Mesenchymal stem cell (in vitro differentiated cells and primary cell): ENCODE measurements at regions not wholly inside any gene's neighbourhood (a gene's known extent, or its start where the extent isn't known, plus 50 kb on each side); places are given as distances from the start of the nearest gene placed in this dataset.

Experiments
- DNase-seq: peaks from one replicate; pipeline ENCODE4 v3.0.0-alpha.2; 2013
- H2AFZ ChIP-seq: one replicate; pipeline ENCODE4 v1.6.1; 2013; ENCODE audit warnings: low read depth, mild to moderate bottlenecking, control low read depth, inconsistent platforms, low read length, moderate library complexity
- H2AK5ac ChIP-seq: 2 replicates; pipeline ENCODE4 v1.6.1; 2013; ENCODE audit warnings: low read length, moderate library complexity, mild to moderate bottlenecking, inconsistent platforms; ENCODE audit not compliant: severe bottlenecking
- H2BK120ac ChIP-seq: one replicate; pipeline ENCODE4 v1.6.1; 2013; ENCODE audit warnings: low read depth, mild to moderate bottlenecking, inconsistent platforms, low read length, moderate library complexity
- H2BK12ac ChIP-seq, 2 experiments: one replicate each; pipeline ENCODE4 v1.6.1; 2013; ENCODE audit warnings: inconsistent platforms in 2 of 2, low read length in 2 of 2, mild to moderate bottlenecking in 2 of 2, moderate library complexity in 2 of 2, control low read depth in 1 of 2
- H2BK15ac ChIP-seq: one replicate; pipeline ENCODE4 v1.6.1; 2013; ENCODE audit warnings: mild to moderate bottlenecking, low read depth, inconsistent platforms; ENCODE audit not compliant: poor library complexity, severe bottlenecking
- H2BK5ac ChIP-seq: 2 replicates; pipeline ENCODE4 v1.6.1; 2013; ENCODE audit warnings: low read depth, mild to moderate bottlenecking, low read length, control low read depth, inconsistent platforms; ENCODE audit not compliant: poor library complexity, severe bottlenecking
- H3K14ac ChIP-seq, 2 experiments: one replicate each; pipeline ENCODE4 v1.6.1; 2013; ENCODE audit warnings: inconsistent platforms in 2 of 2, low read length in 2 of 2, control low read depth in 1 of 2, mild to moderate bottlenecking in 1 of 2, moderate library complexity in 1 of 2
- H3K18ac ChIP-seq, 2 experiments: one replicate each; pipeline ENCODE4 v1.6.1; 2013; ENCODE audit warnings: inconsistent platforms in 2 of 2, low read length in 2 of 2, control low read depth in 1 of 2, low read depth in 1 of 2, mild to moderate bottlenecking in 1 of 2
- H3K23ac ChIP-seq, 2 experiments: one replicate each; pipeline ENCODE4 v1.6.1; 2013; ENCODE audit warnings: inconsistent platforms in 2 of 2, low read length in 2 of 2, mild to moderate bottlenecking in 2 of 2, moderate library complexity in 2 of 2, control low read depth in 1 of 2
- H3K27ac ChIP-seq: 2 replicates; pipeline ENCODE4 v1.5.1; 2013; ENCODE audit warnings: mild to moderate bottlenecking, moderate library complexity, low read length, control low read depth, inconsistent platforms; ENCODE audit not compliant: poor library complexity, severe bottlenecking
- H3K27me3 ChIP-seq, 2 experiments: 2 replicates each; pipeline versions ENCODE4 v1.6.1 to v1.7.0; 2013; ENCODE audit warnings: low read length in 2 of 2, mild to moderate bottlenecking in 2 of 2, moderate library complexity in 2 of 2, control low read depth in 1 of 2, inconsistent platforms in 1 of 2; ENCODE audit not compliant: control insufficient read depth in 1 of 2, insufficient read depth in 1 of 2
- H3K36me3 ChIP-seq, 2 experiments: 2 replicates each; pipeline versions ENCODE4 v1.6.1 to v1.7.0; 2013; ENCODE audit warnings: low read length in 2 of 2, control low read depth in 1 of 2, inconsistent platforms in 1 of 2, low read depth in 1 of 2, mild to moderate bottlenecking in 1 of 2; ENCODE audit not compliant: insufficient read depth in 2 of 2, control insufficient read depth in 1 of 2
- H3K4ac ChIP-seq, 2 experiments: one replicate each; pipeline ENCODE4 v1.6.1; 2013; ENCODE audit warnings: inconsistent platforms in 2 of 2, low read length in 2 of 2, mild to moderate bottlenecking in 2 of 2, moderate library complexity in 2 of 2, control low read depth in 1 of 2, low read depth in 1 of 2
- H3K4me1 ChIP-seq: 2 replicates; pipeline ENCODE4 v1.6.1; 2013; ENCODE audit warnings: low read depth, low read length, control low read depth; ENCODE audit not compliant: control insufficient read depth, insufficient read depth
- H3K4me2 ChIP-seq: 2 replicates; pipeline ENCODE4 v1.6.1; 2013; ENCODE audit warnings: low read length, mild to moderate bottlenecking, inconsistent platforms; ENCODE audit not compliant: poor library complexity, severe bottlenecking
- H3K4me3 ChIP-seq, 2 experiments: 2 replicates each; pipeline versions ENCODE4 v1.5.1 to v1.7.0; 2013; ENCODE audit warnings: low read length in 2 of 2, mild to moderate bottlenecking in 2 of 2, control low read depth in 1 of 2, low read depth in 1 of 2; ENCODE audit not compliant: insufficient read depth in 1 of 2
- H3K79me1 ChIP-seq: replicated peaks from 2 replicates; pipeline ENCODE4 v1.6.1; 2013; ENCODE audit warnings: mild to moderate bottlenecking, control low read depth, low read length, inconsistent platforms; ENCODE audit not compliant: poor library complexity, severe bottlenecking
- H3K9ac ChIP-seq: 2 replicates; pipeline ENCODE4 v1.7.0; 2013; ENCODE audit warnings: mild to moderate bottlenecking, low read length, moderate library complexity
- H3K9me3 ChIP-seq: 2 replicates; pipeline ENCODE4 v1.7.0; 2013; ENCODE audit warnings: mild to moderate bottlenecking, low read length; ENCODE audit not compliant: control insufficient read depth
- H4K8ac ChIP-seq: one replicate; pipeline ENCODE4 v1.6.1; 2013; ENCODE audit warnings: inconsistent platforms, mild to moderate bottlenecking, low read length, moderate library complexity
- H4K91ac ChIP-seq: one replicate; pipeline ENCODE4 v1.6.1; 2013; ENCODE audit warnings: mild to moderate bottlenecking, low read length, inconsistent platforms
- WGBS: methylation state at CpG from one replicate; pipeline ENCODE4 v1.1.7; 2013; ENCODE audit warnings: mixed read lengths; 5-methylcytosine and 5-hydroxymethylcytosine counted together

DNA sequence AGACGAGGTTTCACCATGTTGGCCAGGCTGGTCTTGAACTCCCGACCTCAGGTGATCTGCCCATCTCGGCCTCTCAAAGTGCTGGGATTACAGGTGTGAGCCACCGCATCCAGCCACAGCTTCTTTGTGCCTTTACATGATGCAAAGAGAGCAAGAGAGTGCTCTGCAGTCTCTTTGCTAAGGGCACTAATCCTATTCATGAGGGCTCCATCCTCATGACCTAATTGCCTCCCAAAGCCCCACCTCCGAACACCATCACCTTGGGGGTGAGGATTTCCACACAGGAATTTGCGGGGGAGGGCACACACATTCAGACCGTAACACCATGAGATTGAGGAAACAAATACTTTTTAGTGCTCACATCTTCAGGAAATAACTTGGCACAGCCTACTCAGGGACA lies 91.8 kb downstream of the PDCL3 start:
- H2BK15ac ChIP-seq = no peak overlapping the region
- no peak overlapping the region for H2BK120ac ChIP-seq
- peaks cover 9 to 35% of the 10 kb centered on the region in 2 experiments for H3K27me3 ChIP-seq
- H3K27ac ChIP-seq = no peak overlapping the region
- peaks cover 7% of the 10 kb centered on the region for H3K9me3 ChIP-seq
- no peak overlapping the region for H3K4me2 ChIP-seq
- H3K36me3 ChIP-seq = no peaks in the 10 kb centered on the region
- no peak overlapping the region for H2AK5ac ChIP-seq
- H3K18ac ChIP-seq = no peak overlapping the region
- no peak overlapping the region for H4K8ac ChIP-seq
- no peak overlapping the region for H2BK12ac ChIP-seq
- no peak overlapping the region for H3K14ac ChIP-seq
- no peak overlapping the region for H3K23ac ChIP-seq
- H3K9ac ChIP-seq = no peak overlapping the region
- H3K4ac ChIP-seq = no peak overlapping the region
- H3K4me1 ChIP-seq = no peaks in the 10 kb centered on the region
- DNase-seq = no peak
- no peak overlapping the region for H3K4me3 ChIP-seq
- no peak overlapping the region for H4K91ac ChIP-seq
- H2BK5ac ChIP-seq = no peak overlapping the region
- no peaks in the 10 kb centered on the region for H3K79me1 ChIP-seq
- no peak overlapping the region for H2AFZ ChIP-seq
- 85% methylated on average over 7 of the region's 7 CpGs for WGBS

DNA sequence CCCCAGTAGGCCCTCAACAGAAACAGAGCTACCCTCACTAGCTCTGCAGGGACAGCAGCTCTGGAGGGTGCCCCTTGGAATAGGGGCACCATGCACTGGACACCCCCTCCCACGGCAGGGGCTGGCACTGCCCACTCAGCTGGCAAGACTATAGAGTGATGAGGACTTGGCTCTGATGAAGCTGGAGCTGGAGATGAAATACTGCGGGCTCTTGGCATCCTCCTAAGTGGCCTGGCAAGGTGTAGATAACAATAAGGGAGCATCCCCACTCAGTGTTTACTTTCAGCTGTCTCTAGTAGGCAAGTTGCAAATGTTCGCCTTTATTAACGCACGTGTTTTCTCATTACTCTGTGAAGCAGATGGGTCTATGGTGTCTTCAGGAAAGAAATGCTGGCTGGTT lies 92.7 kb downstream of the PDCL3 start:
- Histone ChIP-seq H3K9ac (no peak overlapping the region), H2AFZ (no peak overlapping the region), H2BK5ac (no peak overlapping the region), H3K18ac (no peak overlapping the region), H2BK12ac (no peak overlapping the region), H4K8ac (no peak overlapping the region), H3K79me1 (no peaks in the 10 kb centered on the region), H2BK15ac (no peak overlapping the region), H3K23ac (no peak overlapping the region), H2BK120ac (no peak overlapping the region), H3K4me1 (no peaks in the 10 kb centered on the region), H3K27ac (no peak overlapping the region), H3K14ac (no peak overlapping the region), H3K4me2 (no peak overlapping the region), H3K9me3 (peaks cover 7% of the 10 kb centered on the region), H2AK5ac (no peak overlapping the region), H3K4ac (no peak overlapping the region), H3K27me3 (peaks cover 9 to 39% of the 10 kb centered on the region in 2 experiments), H3K36me3 (no peaks in the 10 kb centered on the region), H4K91ac (no peak overlapping the region), H3K4me3 (no peak overlapping the region)
- DNase-seq = no peak
- 97% methylated on average over 5 of the region's 5 CpGs for WGBS

DNA sequence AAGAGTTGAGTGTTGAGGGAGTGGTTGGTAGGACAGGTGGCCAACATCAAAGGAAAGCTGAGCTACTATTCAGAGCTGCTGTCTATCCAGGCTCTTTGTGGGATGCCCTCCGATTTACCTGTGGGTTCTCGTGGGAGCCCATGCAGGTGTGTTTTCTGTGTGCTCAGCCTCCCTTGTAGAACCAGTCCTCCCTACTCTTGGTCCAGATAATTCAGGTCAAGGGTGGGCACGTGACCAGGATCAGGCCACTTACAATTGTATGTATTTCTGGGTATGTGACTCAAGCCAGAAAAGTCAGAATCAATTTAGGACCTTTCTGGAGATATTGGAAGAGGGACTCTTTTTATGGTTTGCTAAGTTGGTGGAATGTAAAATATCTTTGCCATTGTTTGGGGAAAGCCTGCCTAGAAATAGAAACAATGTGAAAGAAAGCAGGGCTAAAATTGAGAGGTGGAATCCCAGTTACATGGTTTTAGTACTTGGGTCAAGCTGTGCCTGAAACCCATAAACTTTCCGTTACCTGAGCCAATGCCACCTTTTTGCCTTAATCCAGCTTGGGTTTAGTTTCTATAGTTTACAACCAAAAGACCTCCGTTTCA lies 93.2 kb downstream of the PDCL3 start:
- no peak overlapping the region for H2BK12ac ChIP-seq
- H3K4me1 ChIP-seq = no peaks in the 10 kb centered on the region
- no peaks in the 10 kb centered on the region for H3K36me3 ChIP-seq
- no peak overlapping the region for H2BK120ac ChIP-seq
- no peak overlapping the region for H3K4me3 ChIP-seq
- no peak overlapping the region for H3K14ac ChIP-seq
- no peak overlapping the region for H2AK5ac ChIP-seq
- H2AFZ ChIP-seq = no peak overlapping the region
- peaks cover 9 to 39% of the 10 kb centered on the region in 2 experiments for H3K27me3 ChIP-seq
- DNase-seq = no peak
- no peak overlapping the region for H3K27ac ChIP-seq
- H3K18ac ChIP-seq = no peak overlapping the region
- H4K91ac ChIP-seq = no peak overlapping the region
- no peak overlapping the region for H4K8ac ChIP-seq
- H2BK5ac ChIP-seq = no peak overlapping the region
- no peaks in the 10 kb centered on the region for H3K79me1 ChIP-seq
- H3K23ac ChIP-seq = no peak overlapping the region
- peaks cover 7% of the 10 kb centered on the region for H3K9me3 ChIP-seq
- no peak overlapping the region for H3K4me2 ChIP-seq
- 77% methylated on average over 5 of the region's 5 CpGs for WGBS
- no peak overlapping the region for H2BK15ac ChIP-seq
- H3K4ac ChIP-seq = no peak overlapping the region
- no peak overlapping the region for H3K9ac ChIP-seq

DNA sequence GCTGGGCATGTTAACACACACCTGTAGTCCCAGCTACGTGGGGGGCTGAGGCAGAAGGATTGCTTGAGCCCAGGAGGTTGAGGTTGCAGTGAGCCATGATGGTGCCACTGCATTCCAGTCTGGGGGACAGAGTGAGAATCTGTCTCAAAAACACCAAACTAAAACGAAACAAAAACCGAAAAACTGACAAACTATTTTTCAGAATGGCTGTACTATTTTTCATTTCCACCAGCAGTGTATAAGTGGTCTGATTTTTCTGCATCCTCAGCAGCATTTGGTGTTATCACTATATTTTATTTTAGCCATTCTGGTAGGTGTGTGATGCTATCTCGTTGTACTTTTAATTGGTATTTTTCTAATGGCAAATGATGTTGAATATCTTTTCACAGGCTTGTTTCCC lies 95.2 kb downstream of the PDCL3 start:
- Histone ChIP-seq H3K23ac (no peak overlapping the region), H3K4me2 (no peak overlapping the region)

More for the DNA sequence above, 95.2 kb downstream of the PDCL3 start:
- no peak for DNase-seq
- Histone ChIP-seq H2AFZ (no peak overlapping the region), H2BK15ac (no peak overlapping the region), H4K91ac (no peak overlapping the region), H3K18ac (no peak overlapping the region), H3K27ac (no peak overlapping the region), H3K14ac (no peak overlapping the region), H2BK120ac (no peak overlapping the region), H2BK12ac (no peak overlapping the region), H2BK5ac (no peak overlapping the region), H3K4me1 (no peaks in the 10 kb centered on the region), H3K9ac (no peak overlapping the region), H3K9me3 (peaks cover 7% of the 10 kb centered on the region), H3K4ac (no peak overlapping the region), H3K27me3 (peaks cover 0 to 33% of the 10 kb centered on the region in 2 experiments), H2AK5ac (no peak overlapping the region), H3K4me3 (no peak overlapping the region), H3K36me3 (no peaks in the 10 kb centered on the region), H4K8ac (no peak overlapping the region), H3K79me1 (no peaks in the 10 kb centered on the region)
- 45% methylated on average over 1 of the region's 4 CpGs for WGBS
